HG02973 (cell line): ENCODE measurements at regions not wholly inside any gene's neighbourhood (a gene's known extent, or its start where the extent isn't known, plus 50 kb on each side); places are given as distances from the start of the nearest gene placed in this dataset.
"Not testable (repeated sequence)": the region's sequence is repeated elsewhere in the genome, so short reads cannot be mapped to it uniquely, and the experiment has no call there.

Experiments
- ATAC-seq: cut with Tn5 transposase; IDR thresholded peaks from one replicate; pipeline ENCODE4 v1.9.1; 2021; ENCODE audit warnings: moderate library complexity; ENCODE audit not compliant: unreplicated experiment

DNA sequence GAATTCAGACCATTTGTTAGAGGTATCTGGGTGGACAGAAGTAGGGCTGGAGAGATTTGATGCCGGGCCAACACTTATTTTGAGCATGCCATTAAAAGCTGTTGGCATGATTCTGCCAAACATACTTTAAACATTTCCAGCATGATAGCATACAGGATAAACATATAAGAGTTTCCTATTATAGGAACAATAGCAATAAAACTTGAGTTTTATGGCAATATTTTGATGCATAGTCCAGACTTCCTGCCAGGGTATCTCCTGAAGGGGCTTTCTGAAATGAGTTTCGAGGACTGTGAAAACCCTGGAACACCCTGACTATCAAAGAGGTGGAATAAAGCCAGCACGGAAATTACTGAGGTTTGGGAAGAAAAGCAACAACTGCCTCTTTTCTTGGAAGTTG is 1398.0 kb upstream of the NXPH2 start:
- no peak for ATAC-seq

GRCh38 chr2:140177086-140177485 is 1396.9 kb upstream of the NXPH2 start:
- no peak for ATAC-seq

DNA sequence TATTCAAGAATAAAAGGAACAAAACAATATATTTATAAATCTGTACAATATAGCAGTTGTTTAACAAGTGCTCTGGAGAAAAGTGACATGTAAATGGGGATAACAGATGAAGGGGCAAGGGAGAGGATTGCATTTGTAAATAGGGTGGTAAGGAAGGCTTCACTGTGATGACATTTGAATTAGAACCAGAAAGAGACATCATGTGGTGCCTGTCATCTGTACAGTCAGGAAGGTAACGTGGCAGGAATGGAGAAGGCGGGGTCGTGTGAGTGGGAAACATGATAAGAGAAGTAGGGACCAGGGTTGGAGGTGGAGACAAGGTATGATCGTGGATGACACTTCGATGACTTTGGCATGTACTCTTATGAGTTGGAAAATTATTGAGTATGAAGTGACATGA is 1393.6 kb upstream of the NXPH2 start:
- no peak for ATAC-seq

- ATAC-seq = no peak
These were observed 1384.3 kb upstream of the NXPH2 start for GRCh38 chr2:140164449-140164848.

- ATAC-seq = no peak
These were observed 1378.1 kb upstream of the NXPH2 start for GRCh38 chr2:140158259-140158658.

DNA sequence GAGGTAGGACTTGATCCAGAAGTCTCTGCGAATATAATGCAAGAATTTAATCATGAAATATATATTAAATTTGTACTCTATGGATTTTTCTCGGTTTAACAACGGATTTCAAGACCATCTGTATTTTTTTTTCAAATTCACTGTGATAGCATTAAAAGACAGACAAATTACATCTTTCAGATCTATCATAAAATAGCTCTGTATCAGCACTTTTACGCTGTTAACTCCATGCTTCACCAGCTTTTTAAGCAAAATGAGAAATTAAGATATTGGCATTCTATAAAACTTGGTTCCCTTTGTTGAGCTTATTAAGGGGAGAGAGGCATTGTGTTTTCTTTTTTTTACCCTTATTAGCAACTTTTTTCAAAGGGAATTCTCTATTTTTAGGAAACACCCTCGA is 1377.6 kb upstream of the NXPH2 start:
- no peak for ATAC-seq

GRCh38 chr2:140154706-140155105 is 1374.5 kb upstream of the NXPH2 start:
- no peak for ATAC-seq

DNA sequence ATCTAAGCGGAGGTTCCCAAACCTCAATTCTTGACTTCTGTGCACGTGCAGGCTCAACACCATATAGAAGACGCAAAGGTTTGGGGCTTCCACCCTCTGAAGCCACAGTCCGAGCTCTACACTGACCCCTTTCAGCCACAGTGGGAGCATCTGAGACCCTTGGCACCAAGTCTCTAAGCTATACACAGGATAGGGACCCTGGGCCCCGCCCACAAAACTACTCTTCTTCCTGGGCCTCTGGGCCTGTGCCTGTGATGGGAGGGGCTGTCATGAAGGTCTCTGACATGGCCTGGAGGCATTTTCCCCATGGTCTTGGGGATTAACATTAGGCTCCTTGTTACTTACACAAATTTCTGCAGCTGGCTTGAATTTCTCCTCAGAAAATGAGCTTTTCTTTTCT is 1374.1 kb upstream of the NXPH2 start:
- ATAC-seq = no peak

- no peak for ATAC-seq
These were observed 1364.4 kb upstream of the NXPH2 start for GRCh38 chr2:140144611-140145010.

DNA sequence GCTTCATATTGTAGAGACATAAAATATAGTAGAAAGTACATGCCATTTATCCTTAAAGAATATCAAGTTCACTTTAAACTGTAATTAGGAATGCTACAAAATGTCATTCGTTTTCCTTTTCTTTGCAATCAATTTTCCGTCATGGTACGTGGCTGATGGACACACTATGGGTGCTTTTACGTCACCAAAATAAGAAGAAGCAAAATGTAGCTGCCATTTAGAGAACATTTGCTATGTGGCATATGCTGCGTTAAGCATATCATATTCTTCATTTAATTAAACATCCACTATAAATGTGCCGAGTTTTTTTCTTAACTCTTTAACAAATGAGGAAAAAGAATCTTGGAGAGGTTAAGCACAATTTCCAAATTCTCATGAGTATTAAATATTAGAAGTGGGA is 1358.5 kb upstream of the NXPH2 start:
- no peak for ATAC-seq

- no peak for ATAC-seq
These were observed 1356.7 kb upstream of the NXPH2 start for GRCh38 chr2:140136861-140137260.

GRCh38 chr2:140136366-140136765 is 1356.2 kb upstream of the NXPH2 start:
- no peak for ATAC-seq

- ATAC-seq = no peak
These were observed 1348.7 kb upstream of the NXPH2 start for GRCh38 chr2:140128909-140129308.

GRCh38 chr2:140122001-140122400 is 1341.8 kb upstream of the NXPH2 start:
- no peak for ATAC-seq

DNA sequence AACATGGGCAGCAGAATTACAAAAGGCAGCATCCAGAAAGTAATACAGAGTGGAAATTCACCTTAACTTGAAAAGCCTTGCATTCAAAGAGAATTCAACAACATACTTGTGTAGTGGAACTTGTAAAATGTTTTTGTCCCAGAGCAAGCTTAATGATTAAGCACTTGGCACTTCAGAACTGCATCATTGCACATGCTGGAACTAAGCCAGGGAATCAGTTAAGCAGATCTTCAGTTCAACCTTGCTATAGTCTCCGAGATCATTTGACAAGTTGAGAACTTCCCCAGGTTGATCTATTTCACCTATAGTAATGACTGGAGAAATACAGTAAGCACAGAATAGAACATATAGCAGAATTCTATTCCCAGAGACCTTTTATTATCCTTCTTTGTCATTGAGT is 1337.2 kb upstream of the NXPH2 start:
- no peak for ATAC-seq

DNA sequence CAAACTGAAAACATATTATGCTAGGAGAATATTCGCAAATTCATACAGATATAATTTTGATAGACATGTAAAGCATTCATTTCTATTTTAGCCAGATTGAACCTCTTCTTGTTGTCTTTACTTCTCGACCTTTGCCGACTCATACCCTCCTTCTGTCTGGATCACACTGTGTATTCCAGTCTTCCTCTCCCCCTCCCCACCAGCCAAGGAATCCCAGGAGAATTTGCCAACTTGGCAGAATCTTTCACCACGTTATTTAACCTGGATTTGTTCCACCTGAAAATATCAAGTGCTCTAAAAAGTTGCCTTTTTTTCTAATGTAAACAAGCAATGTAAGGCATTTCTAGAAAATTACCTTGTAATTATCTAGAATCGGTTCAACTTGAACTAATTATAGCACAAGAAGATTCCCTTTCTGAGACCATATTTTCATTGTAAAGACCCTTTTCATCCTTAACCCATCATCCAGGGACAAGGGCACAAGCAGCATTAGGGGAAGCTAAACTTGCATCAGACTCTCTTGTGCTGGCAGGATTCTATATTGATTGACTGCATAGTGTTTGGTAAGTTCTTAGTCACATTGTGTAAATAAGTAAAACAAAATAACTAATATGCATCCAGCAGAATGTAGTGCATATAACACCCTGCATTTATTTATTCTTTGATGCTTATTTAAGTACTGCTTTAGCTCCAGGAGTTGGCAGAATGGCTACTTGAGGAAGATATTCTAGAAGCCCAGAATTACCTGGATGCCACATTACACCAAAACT is 1328.7 kb upstream of the NXPH2 start:
- ATAC-seq = no peak

DNA sequence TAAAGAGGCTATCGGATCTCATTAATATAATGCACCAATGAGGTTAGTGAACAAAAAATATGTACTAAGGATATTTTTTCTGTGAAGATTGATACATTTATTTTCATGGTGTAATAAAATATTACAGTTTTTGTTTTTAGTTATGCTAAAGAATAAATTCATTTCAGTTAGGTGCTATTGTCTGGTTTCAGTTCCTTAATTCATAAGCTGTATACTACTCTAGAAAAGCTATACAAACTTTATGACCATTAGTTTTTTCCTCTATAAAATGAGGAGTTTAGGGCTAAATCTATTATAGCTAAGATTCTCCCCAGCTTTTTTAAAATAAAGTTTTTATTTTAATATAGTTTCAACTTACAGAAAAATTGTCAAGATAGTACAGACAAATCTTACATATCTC is 1311.7 kb upstream of the NXPH2 start:
- ATAC-seq = no peak

DNA sequence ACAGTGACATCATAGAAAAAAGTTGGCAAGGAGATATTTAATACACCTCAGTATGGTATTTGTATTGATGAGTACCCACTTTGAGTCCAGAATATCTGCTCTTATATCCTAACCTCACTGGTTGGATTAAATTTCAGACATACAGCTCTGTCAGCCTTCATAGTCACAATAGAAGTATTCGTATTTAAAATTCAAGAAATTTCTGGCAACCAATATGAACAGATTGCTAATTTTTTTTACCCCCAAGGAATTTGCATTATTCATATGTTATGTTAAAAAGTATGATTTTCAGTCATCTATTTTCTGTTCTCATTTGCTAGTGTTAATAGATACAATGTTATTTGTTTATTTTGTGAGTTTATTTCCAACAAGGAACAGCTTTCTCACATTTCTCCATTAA is 1306.8 kb upstream of the NXPH2 start:
- ATAC-seq = no peak

DNA sequence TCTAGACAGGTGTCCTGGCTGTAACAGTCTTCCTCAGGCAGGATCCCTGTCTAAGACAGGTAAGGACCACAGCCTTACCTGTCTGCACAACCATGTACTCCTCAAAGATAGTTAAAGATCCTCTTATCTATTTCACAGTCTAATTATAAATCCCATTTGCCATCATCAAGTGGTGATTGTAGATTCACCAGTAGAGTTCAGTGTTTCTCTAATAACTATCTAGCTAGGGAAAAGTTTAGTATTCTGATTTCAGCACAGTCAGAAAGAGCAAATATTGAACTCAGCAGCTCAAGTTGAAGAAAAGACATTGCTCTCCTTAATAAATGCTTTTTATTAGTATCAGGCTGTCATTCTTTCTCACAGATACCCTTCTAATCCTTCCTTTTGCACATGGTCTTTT is 1305.5 kb upstream of the NXPH2 start:
- no peak for ATAC-seq

DNA sequence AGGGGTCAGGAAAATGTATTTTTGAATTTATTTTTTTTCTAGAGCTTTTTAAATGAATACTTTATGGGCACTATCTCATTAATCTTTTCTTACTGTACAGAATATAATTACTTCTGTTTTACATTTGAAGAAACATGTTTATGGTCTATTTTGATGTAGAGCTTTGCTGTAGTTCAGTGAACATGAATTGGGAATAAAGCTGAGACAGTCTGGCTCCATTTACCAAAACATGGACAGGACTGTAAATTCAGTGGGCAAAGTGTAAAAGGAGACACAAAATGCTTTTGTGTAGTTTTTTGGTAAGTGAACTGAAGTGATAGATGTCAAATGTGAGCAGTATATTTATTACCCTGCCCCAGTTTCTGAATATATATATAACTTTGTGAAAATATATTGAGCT is 1298.8 kb upstream of the NXPH2 start:
- ATAC-seq = no peak

GRCh38 chr2:140076164-140076563 is 1296.0 kb upstream of the NXPH2 start:
- no peak for ATAC-seq

DNA sequence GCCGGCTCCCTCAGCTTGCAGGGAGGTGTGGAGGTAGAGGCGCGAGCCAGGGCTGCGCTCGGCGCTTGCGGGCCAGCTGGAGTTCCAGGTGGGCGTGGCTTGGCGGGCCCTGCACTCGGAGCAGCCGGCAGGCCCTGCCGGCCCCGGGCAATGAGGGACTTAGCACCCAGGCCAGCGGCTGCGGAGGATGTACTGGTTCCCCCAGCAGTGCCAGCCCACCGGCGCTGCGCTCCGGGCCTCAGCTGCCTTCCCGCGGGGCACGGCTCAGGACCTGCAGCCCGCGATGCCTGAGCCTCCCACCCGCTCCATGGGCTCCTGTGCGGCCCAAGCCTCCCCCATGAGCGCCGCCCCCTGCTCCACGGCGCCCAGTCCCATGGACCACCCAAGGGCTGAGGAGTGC is 1293.6 kb upstream of the NXPH2 start:
- ATAC-seq = not testable (repeated sequence)

DNA sequence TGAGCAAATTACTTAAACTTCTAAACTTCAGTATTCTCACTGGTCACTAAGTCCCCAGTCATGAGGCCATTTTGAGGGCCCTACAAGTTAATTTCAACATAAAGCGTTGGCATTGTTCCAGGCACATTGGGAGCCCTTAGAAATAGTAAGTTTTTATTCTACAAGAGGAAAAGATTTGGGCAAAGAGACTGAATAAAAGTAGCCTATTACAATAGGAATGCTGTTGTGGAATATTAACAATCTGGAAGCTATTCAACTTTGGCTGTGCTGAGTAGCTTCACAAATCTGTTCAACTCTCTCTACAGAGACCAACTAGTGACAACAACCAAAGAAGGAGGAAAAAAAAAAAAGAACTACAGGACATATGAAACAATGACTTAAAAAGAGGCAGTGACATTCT is 1287.5 kb upstream of the NXPH2 start:
- no peak for ATAC-seq
